Suprapubic skin (tissue), 4 donors: ENCODE measurements at regions not wholly inside any gene's neighbourhood (a gene's known extent, or its start where the extent isn't known, plus 50 kb on each side); places are given as distances from the start of the nearest gene placed in this dataset.

Source experiments
- DNase-seq, 2 donors: peaks; one replicate each; pipeline ENCODE4 v3.0.0-alpha.2; 2019; ENCODE audit warnings: low spot score in 2 of 2
- H3K27ac ChIP-seq: fragments of 200-600 bp; sonication (generic); one replicate; pipeline ENCODE4 v1.5.1; 2019
- H3K27me3 ChIP-seq: fragments of 200-600 bp; sonication (generic); one replicate; pipeline ENCODE4 v1.5.1; 2019
- H3K36me3 ChIP-seq: fragments of 200-600 bp; sonication (generic); one replicate; pipeline ENCODE4 v1.5.1; 2019
- H3K4me1 ChIP-seq: fragments of 200-600 bp; sonication (generic); one replicate; pipeline ENCODE4 v1.5.1; 2019
- H3K4me3 ChIP-seq: fragments of 200-600 bp; sonication (generic); one replicate; pipeline ENCODE4 v1.5.1; 2019; ENCODE audit warnings: mild to moderate bottlenecking
- H3K9me3 ChIP-seq: fragments of 200-600 bp; sonication (generic); one replicate; pipeline ENCODE4 v1.5.1; 2019
- CTCF ChIP-seq, 2 donors: fragments of 200-600 bp in 1 of 2; fragments of 450-650 bp in 1 of 2; sonication (generic) in 1 of 2; IDR thresholded peaks; one replicate each; pipeline ENCODE4 v1.5.1; 2016 to 2019; ENCODE audit warnings: antibody characterized with exemption in 2 of 2, mild to moderate bottlenecking in 1 of 2, moderate library complexity in 1 of 2
- EP300 ChIP-seq: sonication (generic); formaldehyde crosslinking; IDR thresholded peaks from one replicate; pipeline ENCODE4 v1.6.1; 2017; ENCODE audit warnings: antibody characterized with exemption
- POLR2A ChIP-seq, 2 donors: fragments of 450-650 bp; IDR thresholded peaks; one replicate each; pipeline ENCODE4 v1.6.1; 2017; ENCODE audit warnings: antibody characterized with exemption in 2 of 2, mild to moderate bottlenecking in 2 of 2, moderate library complexity in 2 of 2
- POLR2AphosphoS5 ChIP-seq, 3 donors: sonication (generic); formaldehyde crosslinking; IDR thresholded peaks; one replicate each; pipeline ENCODE4 v1.6.1; 2017; ENCODE audit warnings: antibody characterized with exemption in 3 of 3
- WGBS: methylation state at CpG from one replicate; pipeline ENCODE4 v1.1.5; 2018; 5-methylcytosine and 5-hydroxymethylcytosine counted together

GRCh38 chr3:127411083-127411727, 123.4 kb upstream of the PRR20G start:
- no peak overlapping the region for H3K27ac ChIP-seq
- H3K36me3 ChIP-seq: no peaks in the 10 kb centered on the region
- peak in 1 of 2 donors; percentile 58 for DNase-seq
- 62% methylated on average over 2 of the region's 4 CpGs for WGBS
- H3K4me3 ChIP-seq: no peak overlapping the region
- no peaks in the 10 kb centered on the region for H3K4me1 ChIP-seq
- no peak for TF ChIP-seq CTCF (IDR thresholded peaks at IDR 0.05)
- TF ChIP-seq EP300: no peak
- no peak for TF ChIP-seq POLR2A (IDR thresholded peaks at IDR 0.05)
- TF ChIP-seq POLR2AphosphoS5 (IDR thresholded peaks at IDR 0.05): no peak
- no peaks in the 10 kb centered on the region for H3K9me3 ChIP-seq
- peaks cover 37% of the 10 kb centered on the region for H3K27me3 ChIP-seq

- H3K9me3 ChIP-seq: no peaks in the 10 kb centered on the region
- no peak for TF ChIP-seq CTCF (IDR thresholded peaks at IDR 0.05)
- TF ChIP-seq POLR2AphosphoS5 (IDR thresholded peaks at IDR 0.05): no peak
- TF ChIP-seq POLR2A (IDR thresholded peaks at IDR 0.05): no peak
- no peak for TF ChIP-seq EP300
- no peak overlapping the region for H3K4me3 ChIP-seq
- H3K4me1 ChIP-seq: no peaks in the 10 kb centered on the region
- no peak overlapping the region for H3K27ac ChIP-seq
- H3K36me3 ChIP-seq: no peaks in the 10 kb centered on the region
- 80% methylated on average over 2 of the region's 7 CpGs for WGBS
- peak in 1 of 2 donors; percentile 24 for DNase-seq
- peaks cover 37% of the 10 kb centered on the region for H3K27me3 ChIP-seq
Observed at GRCh38 chr3:127410678-127411077, 122.8 kb upstream of the PRR20G start.

GRCh38 chr3:127410137-127410488, 122.3 kb upstream of the PRR20G start:
- Histone ChIP-seq H3K4me1 (no peaks in the 10 kb centered on the region), H3K9me3 (no peaks in the 10 kb centered on the region), H3K27me3 (peaks cover 32% of the 10 kb centered on the region), H3K36me3 (no peaks in the 10 kb centered on the region), H3K27ac (no peak overlapping the region), H3K4me3 (no peak overlapping the region)
- TF ChIP-seq CTCF (IDR thresholded peaks at IDR 0.05) (no peak), POLR2A (IDR thresholded peaks at IDR 0.05) (no peak), POLR2AphosphoS5 (IDR thresholded peaks at IDR 0.05) (no peak), EP300 (no peak)
- DNase-seq: peak in 1 of 2 donors; percentile 48
- WGBS: 89% methylated on average over 6 of the region's 6 CpGs

- DNase-seq: peak in 1 of 2 donors; percentile 64
- Histone ChIP-seq H3K27ac (no peak overlapping the region), H3K9me3 (no peaks in the 10 kb centered on the region), H3K36me3 (no peaks in the 10 kb centered on the region), H3K27me3 (peaks cover 27% of the 10 kb centered on the region), H3K4me3 (no peak overlapping the region), H3K4me1 (no peaks in the 10 kb centered on the region)
- no peak for TF ChIP-seq POLR2AphosphoS5 (IDR thresholded peaks at IDR 0.05)
- no peak for TF ChIP-seq POLR2A (IDR thresholded peaks at IDR 0.05)
- TF ChIP-seq EP300: no peak
- 83% methylated on average over 7 of the region's 9 CpGs for WGBS
Observed at GRCh38 chr3:127409421-127410136, 121.7 kb upstream of the PRR20G start.

- Histone ChIP-seq H3K27ac (no peak overlapping the region), H3K36me3 (no peaks in the 10 kb centered on the region), H3K4me3 (no peak overlapping the region), H3K27me3 (peaks cover 26% of the 10 kb centered on the region), H3K4me1 (no peaks in the 10 kb centered on the region), H3K9me3 (no peaks in the 10 kb centered on the region)
- peak in 1 of 2 donors; percentile 69 for DNase-seq
- WGBS: 66% methylated on average over 12 of the region's 14 CpGs
- TF ChIP-seq CTCF (IDR thresholded peaks at IDR 0.05): no peak
- TF ChIP-seq POLR2AphosphoS5 (IDR thresholded peaks at IDR 0.05): no peak
- no peak for TF ChIP-seq POLR2A (IDR thresholded peaks at IDR 0.05)
- no peak for TF ChIP-seq EP300
Observed at GRCh38 chr3:127408684-127409420, 121.0 kb upstream of the PRR20G start.
